ENCODE measurements at regions not wholly inside any gene's neighbourhood (a gene's known extent, or its start where the extent isn't known, plus 50 kb on each side); places are given as distances from the start of the nearest gene placed in this dataset.

- no peak for TF ChIP-seq CTCF (IDR thresholded peaks at IDR 0.05)
- Histone ChIP-seq H3K4me1 (ENCODE audit: control insufficient read depth in 1 of 2, low read depth in 2 of 2) (peaks cover 12 to 23% of the 10 kb centered on the region in 2 donors), H3K9me3 (peaks cover 8% of the 10 kb centered on the region), H3K36me3 (no peaks in the 10 kb centered on the region), H3K27me3 (replicated peaks; ENCODE audit: insufficient read depth) (no peaks in the 10 kb centered on the region), H3K27ac (peak overlapping the region; percentile 56 to 72), H3K4me3 (peak overlapping the region; percentile 59)
- ATAC-seq (ENCODE audit: insufficient number of reproducible peaks, low FRiP score, low read depth), result peak; percentile 76
- no peak for DNase-seq (ENCODE audit: low spot score)
These were observed 142.7 kb downstream of the MRPS6 start for GRCh38 chr21:34215911-34216717.

GRCh38 chr21:34216718-34217032 is 143.3 kb downstream of the MRPS6 start:
- peaks cover 8% of the 10 kb centered on the region for H3K9me3 ChIP-seq
- DNase-seq (ENCODE audit: low spot score) (no peak), ATAC-seq (ENCODE audit: insufficient number of reproducible peaks, low FRiP score, low read depth) (no peak)
- TF ChIP-seq CTCF (IDR thresholded peaks at IDR 0.05), result no peak
- H3K4me3 ChIP-seq, result peak overlapping the region; percentile 59
- H3K36me3 ChIP-seq, result no peaks in the 10 kb centered on the region
- peak overlapping the region in 1 of 2 donors; percentile 72 for H3K27ac ChIP-seq
- no peaks in the 10 kb centered on the region for H3K27me3 ChIP-seq (replicated peaks; ENCODE audit: insufficient read depth)
- H3K4me1 ChIP-seq (ENCODE audit: control insufficient read depth in 1 of 2, low read depth in 2 of 2), result peaks cover 12 to 23% of the 10 kb centered on the region in 2 donors

GRCh38 chr21:34217263-34217662 is 143.9 kb downstream of the MRPS6 start:
- no peaks in the 10 kb centered on the region for H3K36me3 ChIP-seq
- peaks cover 8% of the 10 kb centered on the region for H3K9me3 ChIP-seq
- H3K27ac ChIP-seq, result no peak overlapping the region
- no peaks in the 10 kb centered on the region for H3K27me3 ChIP-seq (replicated peaks; ENCODE audit: insufficient read depth)
- ATAC-seq (ENCODE audit: insufficient number of reproducible peaks, low FRiP score, low read depth), result no peak
- DNase-seq (ENCODE audit: low spot score), result no peak
- no peak for TF ChIP-seq CTCF (IDR thresholded peaks at IDR 0.05)
- peaks cover 12 to 23% of the 10 kb centered on the region in 2 donors for H3K4me1 ChIP-seq (ENCODE audit: control insufficient read depth in 1 of 2, low read depth in 2 of 2)
- no peak overlapping the region for H3K4me3 ChIP-seq

- no peak overlapping the region for H3K4me3 ChIP-seq
- no peaks in the 10 kb centered on the region for H3K36me3 ChIP-seq
- ATAC-seq (ENCODE audit: insufficient number of reproducible peaks, low FRiP score, low read depth), result no peak
- no peak for TF ChIP-seq CTCF (IDR thresholded peaks at IDR 0.05)
- peaks cover 12 to 23% of the 10 kb centered on the region in 2 donors for H3K4me1 ChIP-seq (ENCODE audit: control insufficient read depth in 1 of 2, low read depth in 2 of 2)
- no peak for DNase-seq (ENCODE audit: low spot score)
- no peaks in the 10 kb centered on the region for H3K27me3 ChIP-seq (replicated peaks; ENCODE audit: insufficient read depth)
- no peaks in the 10 kb centered on the region for H3K9me3 ChIP-seq
- no peak overlapping the region for H3K27ac ChIP-seq
These were observed 144.3 kb upstream of the KCNE2 start for GRCh38 chr21:34219334-34220060.

GRCh38 chr21:34220556-34221195 is 143.1 kb upstream of the KCNE2 start:
- Histone ChIP-seq H3K4me1 (ENCODE audit: control insufficient read depth in 1 of 2, low read depth in 2 of 2) (peaks cover 7 to 16% of the 10 kb centered on the region in 2 donors), H3K36me3 (no peaks in the 10 kb centered on the region), H3K9me3 (no peaks in the 10 kb centered on the region), H3K27ac (no peak overlapping the region), H3K4me3 (no peak overlapping the region), H3K27me3 (replicated peaks; ENCODE audit: insufficient read depth) (no peaks in the 10 kb centered on the region)
- ATAC-seq (ENCODE audit: insufficient number of reproducible peaks, low FRiP score, low read depth), result no peak
- DNase-seq (ENCODE audit: low spot score), result no peak
- no peak for TF ChIP-seq CTCF (IDR thresholded peaks at IDR 0.05)

All from thoracic aorta (tissue), 2 donors.